ENCODE measurements at regions not wholly inside any gene's neighbourhood (a gene's known extent, or its start where the extent isn't known, plus 50 kb on each side); places are given as distances from the start of the nearest gene placed in this dataset.
"Not testable (repeated sequence)": the region's sequence is repeated elsewhere in the genome, so short reads cannot be mapped to it uniquely, and the experiment has no call there.

DNA sequence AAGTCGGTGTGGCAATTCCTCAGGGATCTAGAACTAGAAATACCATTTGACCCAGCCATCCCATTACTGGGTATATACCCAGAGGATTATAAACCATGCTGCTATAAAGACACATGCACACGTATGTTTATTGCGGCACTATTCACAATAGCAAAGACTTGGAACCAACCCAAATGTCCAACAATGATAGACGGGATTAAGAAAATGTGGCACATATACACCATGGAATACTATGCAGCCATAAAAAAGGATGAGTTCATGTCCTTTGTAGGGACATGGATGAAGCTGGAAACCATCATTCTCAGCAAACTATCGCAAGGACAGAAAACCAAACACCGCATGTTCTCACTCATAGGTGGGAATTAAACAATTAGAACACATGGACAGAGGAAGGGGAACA lies 80.6 kb upstream of the ST3GAL5 start:
- H3K4me3 ChIP-seq (replicated peaks; ENCODE audit: insufficient read depth, low read length); H3K27ac ChIP-seq (replicated peaks); H3K27me3 ChIP-seq (ENCODE audit: insufficient read depth, poor library complexity, severe bottlenecking); DNase-seq (ENCODE audit: low read depth in 1 of 2, low spot score in 1 of 2): not testable (repeated sequence)

DNA sequence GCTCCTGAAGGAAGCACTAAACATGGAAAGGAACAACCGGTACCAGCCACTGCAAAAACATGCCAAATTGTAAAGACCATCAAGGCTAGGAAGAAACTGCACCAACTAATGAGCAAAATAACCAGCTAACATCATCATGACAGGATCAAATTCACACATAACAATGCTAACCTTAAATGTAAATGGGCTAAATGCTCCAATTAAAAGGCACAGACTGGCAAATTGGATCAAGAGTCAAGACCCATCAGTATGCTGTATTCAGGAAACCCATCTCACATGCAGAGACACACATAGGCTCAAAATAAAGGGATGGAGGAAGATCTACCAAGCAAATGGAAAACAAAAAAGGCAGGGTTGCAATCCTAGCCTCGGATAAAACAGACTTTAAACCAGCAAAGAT lies 77.0 kb upstream of the ST3GAL5 start:
- not testable (repeated sequence) for H3K27ac ChIP-seq (replicated peaks); H3K4me3 ChIP-seq (replicated peaks; ENCODE audit: insufficient read depth, low read length); DNase-seq (ENCODE audit: low read depth in 1 of 2, low spot score in 1 of 2); H3K27me3 ChIP-seq (ENCODE audit: insufficient read depth, poor library complexity, severe bottlenecking)

DNA sequence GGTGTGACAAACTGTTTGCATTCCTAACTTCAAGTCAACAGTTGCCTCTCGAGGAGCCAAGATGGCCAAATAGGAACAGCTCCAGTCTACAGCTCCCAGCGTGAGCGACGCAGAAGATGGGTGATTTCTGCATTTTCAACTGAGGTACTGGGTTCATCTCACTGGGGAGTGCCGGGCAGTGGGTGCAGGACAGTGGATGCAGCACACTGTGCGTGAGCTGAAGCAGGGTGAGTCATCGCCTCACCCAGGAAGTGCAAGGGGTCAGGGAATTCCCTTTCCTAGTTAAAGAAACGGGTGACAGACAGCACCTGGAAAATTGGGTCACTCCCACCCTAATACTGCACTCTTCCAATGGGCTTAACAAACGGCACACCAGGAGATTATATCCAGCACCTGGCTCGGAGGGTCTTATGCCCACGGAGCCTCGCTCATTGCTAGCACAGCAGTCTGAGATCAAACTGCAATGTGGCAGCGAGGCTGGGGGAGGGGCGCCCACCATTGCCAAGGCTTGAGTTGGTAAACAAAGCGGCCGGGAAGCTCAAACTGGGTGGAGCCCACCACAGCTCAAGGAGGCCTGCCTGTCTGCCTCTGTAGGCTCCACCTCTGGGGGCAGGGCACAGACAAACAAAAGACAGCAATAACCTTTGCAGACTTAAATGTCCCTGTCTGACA lies 75.1 kb upstream of the ST3GAL5 start:
- H3K27ac ChIP-seq (replicated peaks); DNase-seq (ENCODE audit: low read depth in 1 of 2, low spot score in 1 of 2); H3K4me3 ChIP-seq (replicated peaks; ENCODE audit: insufficient read depth, low read length); H3K27me3 ChIP-seq (ENCODE audit: insufficient read depth, poor library complexity, severe bottlenecking): not testable (repeated sequence)

DNA sequence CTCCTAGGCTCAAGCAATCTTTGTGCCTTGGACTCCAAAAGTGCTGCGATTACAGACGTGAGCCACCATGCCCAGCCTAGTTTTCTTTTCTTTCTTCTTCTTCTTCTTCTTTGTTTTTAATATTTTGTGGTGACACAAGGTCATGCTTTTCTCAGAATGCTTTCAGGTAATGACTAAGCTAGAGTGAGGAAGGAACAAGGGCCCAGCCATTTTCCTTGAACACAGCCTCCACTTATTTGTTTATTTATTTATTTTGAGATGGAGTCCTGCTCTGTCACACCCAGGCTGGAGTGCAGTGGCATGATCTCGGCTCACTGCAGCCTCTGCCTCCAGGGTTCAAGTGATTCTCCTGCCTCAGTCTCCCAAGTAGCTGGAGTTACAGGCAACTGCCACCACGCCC lies 74.3 kb upstream of the ST3GAL5 start:
- Histone ChIP-seq H3K27ac (replicated peaks) (no peak overlapping the region), H3K27me3 (ENCODE audit: insufficient read depth, poor library complexity, severe bottlenecking) (no peaks in the 10 kb centered on the region), H3K4me3 (replicated peaks; ENCODE audit: insufficient read depth, low read length) (no peak overlapping the region)
- no peak for TF ChIP-seq GABPA (IDR thresholded peaks at IDR 0.05; ENCODE audit: low read depth)
- TF ChIP-seq, protein P1, sequence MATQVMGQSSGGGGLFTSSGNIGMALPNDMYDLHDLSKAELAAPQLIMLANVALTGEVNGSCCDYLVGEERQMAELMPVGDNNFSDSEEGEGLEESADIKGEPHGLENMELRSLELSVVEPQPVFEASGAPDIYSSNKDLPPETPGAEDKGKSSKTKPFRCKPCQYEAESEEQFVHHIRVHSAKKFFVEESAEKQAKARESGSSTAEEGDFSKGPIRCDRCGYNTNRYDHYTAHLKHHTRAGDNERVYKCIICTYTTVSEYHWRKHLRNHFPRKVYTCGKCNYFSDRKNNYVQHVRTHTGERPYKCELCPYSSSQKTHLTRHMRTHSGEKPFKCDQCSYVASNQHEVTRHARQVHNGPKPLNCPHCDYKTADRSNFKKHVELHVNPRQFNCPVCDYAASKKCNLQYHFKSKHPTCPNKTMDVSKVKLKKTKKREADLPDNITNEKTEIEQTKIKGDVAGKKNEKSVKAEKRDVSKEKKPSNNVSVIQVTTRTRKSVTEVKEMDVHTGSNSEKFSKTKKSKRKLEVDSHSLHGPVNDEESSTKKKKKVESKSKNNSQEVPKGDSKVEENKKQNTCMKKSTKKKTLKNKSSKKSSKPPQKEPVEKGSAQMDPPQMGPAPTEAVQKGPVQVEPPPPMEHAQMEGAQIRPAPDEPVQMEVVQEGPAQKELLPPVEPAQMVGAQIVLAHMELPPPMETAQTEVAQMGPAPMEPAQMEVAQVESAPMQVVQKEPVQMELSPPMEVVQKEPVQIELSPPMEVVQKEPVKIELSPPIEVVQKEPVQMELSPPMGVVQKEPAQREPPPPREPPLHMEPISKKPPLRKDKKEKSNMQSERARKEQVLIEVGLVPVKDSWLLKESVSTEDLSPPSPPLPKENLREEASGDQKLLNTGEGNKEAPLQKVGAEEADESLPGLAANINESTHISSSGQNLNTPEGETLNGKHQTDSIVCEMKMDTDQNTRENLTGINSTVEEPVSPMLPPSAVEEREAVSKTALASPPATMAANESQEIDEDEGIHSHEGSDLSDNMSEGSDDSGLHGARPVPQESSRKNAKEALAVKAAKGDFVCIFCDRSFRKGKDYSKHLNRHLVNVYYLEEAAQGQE (IDR thresholded peaks at IDR 0.05; ENCODE audit: insufficient replicate concordance, low read depth), result no peak
- TF ChIP-seq SPI1 (IDR thresholded peaks at IDR 0.05; ENCODE audit: borderline replicate concordance, low read depth), result no peak
- TF ChIP-seq POLR2AphosphoS5 (IDR thresholded peaks at IDR 0.05; ENCODE audit: low read depth), result no peak
- TF ChIP-seq, protein P2, sequence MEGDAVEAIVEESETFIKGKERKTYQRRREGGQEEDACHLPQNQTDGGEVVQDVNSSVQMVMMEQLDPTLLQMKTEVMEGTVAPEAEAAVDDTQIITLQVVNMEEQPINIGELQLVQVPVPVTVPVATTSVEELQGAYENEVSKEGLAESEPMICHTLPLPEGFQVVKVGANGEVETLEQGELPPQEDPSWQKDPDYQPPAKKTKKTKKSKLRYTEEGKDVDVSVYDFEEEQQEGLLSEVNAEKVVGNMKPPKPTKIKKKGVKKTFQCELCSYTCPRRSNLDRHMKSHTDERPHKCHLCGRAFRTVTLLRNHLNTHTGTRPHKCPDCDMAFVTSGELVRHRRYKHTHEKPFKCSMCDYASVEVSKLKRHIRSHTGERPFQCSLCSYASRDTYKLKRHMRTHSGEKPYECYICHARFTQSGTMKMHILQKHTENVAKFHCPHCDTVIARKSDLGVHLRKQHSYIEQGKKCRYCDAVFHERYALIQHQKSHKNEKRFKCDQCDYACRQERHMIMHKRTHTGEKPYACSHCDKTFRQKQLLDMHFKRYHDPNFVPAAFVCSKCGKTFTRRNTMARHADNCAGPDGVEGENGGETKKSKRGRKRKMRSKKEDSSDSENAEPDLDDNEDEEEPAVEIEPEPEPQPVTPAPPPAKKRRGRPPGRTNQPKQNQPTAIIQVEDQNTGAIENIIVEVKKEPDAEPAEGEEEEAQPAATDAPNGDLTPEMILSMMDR (IDR thresholded peaks at IDR 0.05; ENCODE audit: insufficient read depth, low read length), result no peak
- no peak for DNase-seq (ENCODE audit: low read depth in 1 of 2, low spot score in 1 of 2)

DNA sequence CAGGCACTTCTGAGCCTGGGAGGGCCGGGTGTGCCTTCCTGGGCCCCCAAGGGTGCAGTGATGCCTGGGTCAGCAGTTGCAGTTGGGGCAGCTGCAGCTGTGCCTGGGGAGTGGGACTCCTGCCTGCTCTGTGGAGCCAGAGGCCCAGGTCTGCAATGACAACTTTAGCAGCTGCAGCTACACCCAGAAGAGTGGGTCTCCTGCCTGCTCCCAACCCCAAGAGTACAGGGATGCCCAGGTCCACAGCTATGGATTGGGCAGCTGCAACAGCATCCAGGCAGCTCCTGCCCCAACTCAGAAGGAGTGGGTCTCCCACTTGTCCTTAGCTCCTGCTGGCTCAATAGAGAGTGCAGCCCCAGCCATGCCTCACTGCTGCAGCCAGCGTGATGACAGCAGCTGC lies 73.0 kb upstream of the ST3GAL5 start:
- no peaks in the 10 kb centered on the region for H3K27me3 ChIP-seq (ENCODE audit: insufficient read depth, poor library complexity, severe bottlenecking)
- no peak overlapping the region for H3K4me3 ChIP-seq (replicated peaks; ENCODE audit: insufficient read depth, low read length)
- TF ChIP-seq GABPA (IDR thresholded peaks at IDR 0.05; ENCODE audit: low read depth) (no peak), SPI1 (IDR thresholded peaks at IDR 0.05; ENCODE audit: borderline replicate concordance, low read depth) (no peak), POLR2AphosphoS5 (IDR thresholded peaks at IDR 0.05; ENCODE audit: low read depth) (no peak)
- TF ChIP-seq, protein P1 (IDR thresholded peaks at IDR 0.05; ENCODE audit: insufficient replicate concordance, low read depth), result no peak
- TF ChIP-seq, protein P2 (IDR thresholded peaks at IDR 0.05; ENCODE audit: insufficient read depth, low read length), result no peak
- DNase-seq (ENCODE audit: low read depth in 1 of 2, low spot score in 1 of 2), result no peak
- H3K27ac ChIP-seq (replicated peaks), result no peak overlapping the region
